ENCODE measurements at regions not wholly inside any gene's neighbourhood (a gene's known extent, or its start where the extent isn't known, plus 50 kb on each side); places are given as distances from the start of the nearest gene placed in this dataset.

- DNase-seq (ENCODE audit: low read depth, low spot score): no peak
Observed at GRCh38 chr5:144108131-144108530, 62.3 kb downstream of the YIPF5 start.

Measured in pulmonary artery endothelial cell (primary cell).